Endothelial cell (in vitro differentiated cells): ENCODE measurements at regions not wholly inside any gene's neighbourhood (a gene's known extent, or its start where the extent isn't known, plus 50 kb on each side); places are given as distances from the start of the nearest gene placed in this dataset.

Experiments
- DNase-seq: peaks from one replicate; pipeline ENCODE4 v3.0.0; 2021; ENCODE audit warnings: low spot score
- H3K27ac Mint-ChIP-seq: one replicate; pipeline ENCODE4 v1.8.0; 2021; ENCODE audit warnings: mixed read lengths, inconsistent platforms; ENCODE audit not compliant: unreplicated experiment
- H3K27me3 Mint-ChIP-seq: one replicate; pipeline ENCODE4 v1.8.0; 2021; ENCODE audit warnings: mild to moderate bottlenecking, moderate library complexity, mixed read lengths, inconsistent platforms; ENCODE audit not compliant: unreplicated experiment
- H3K36me3 Mint-ChIP-seq: one replicate; pipeline ENCODE4 v1.8.0; 2021; ENCODE audit warnings: mild to moderate bottlenecking, low read depth, mixed read lengths, inconsistent platforms; ENCODE audit not compliant: unreplicated experiment
- H3K4me1 Mint-ChIP-seq: one replicate; pipeline ENCODE4 v1.8.0; 2021; ENCODE audit warnings: mild to moderate bottlenecking, mixed read lengths, inconsistent platforms; ENCODE audit not compliant: unreplicated experiment
- H3K4me3 Mint-ChIP-seq: one replicate; pipeline ENCODE4 v1.8.0; 2021; ENCODE audit warnings: mild to moderate bottlenecking, mixed read lengths, inconsistent platforms; ENCODE audit not compliant: unreplicated experiment
- H3K9me3 Mint-ChIP-seq: one replicate; pipeline ENCODE4 v1.8.0; 2021; ENCODE audit warnings: mixed read lengths, inconsistent platforms; ENCODE audit not compliant: unreplicated experiment
- CTCF ChIP-seq: fragments of 200-600 bp; sonication (generic); IDR thresholded peaks from one replicate; pipeline ENCODE4 v1.5.0; 2021; ENCODE audit warnings: antibody characterized with exemption; ENCODE audit not compliant: unreplicated experiment

- peaks cover 6% of the 10 kb centered on the region for H3K27me3 Mint-ChIP-seq
- H3K4me1 Mint-ChIP-seq, result peaks cover 26% of the 10 kb centered on the region
- DNase-seq, result no peak
- no peak for TF ChIP-seq CTCF
- H3K27ac Mint-ChIP-seq, result no peak overlapping the region
- no peaks in the 10 kb centered on the region for H3K36me3 Mint-ChIP-seq
- H3K4me3 Mint-ChIP-seq, result no peak overlapping the region
- no peaks in the 10 kb centered on the region for H3K9me3 Mint-ChIP-seq
Observed at GRCh38 chr11:134483291-134483690, 71.2 kb upstream of the B3GAT1 start.

GRCh38 chr11:134482865-134483264 is 70.8 kb upstream of the B3GAT1 start:
- no peaks in the 10 kb centered on the region for H3K36me3 Mint-ChIP-seq
- peaks cover 6% of the 10 kb centered on the region for H3K27me3 Mint-ChIP-seq
- no peak overlapping the region for H3K4me3 Mint-ChIP-seq
- H3K4me1 Mint-ChIP-seq, result peaks cover 26% of the 10 kb centered on the region
- TF ChIP-seq CTCF, result no peak
- H3K9me3 Mint-ChIP-seq, result no peaks in the 10 kb centered on the region
- no peak overlapping the region for H3K27ac Mint-ChIP-seq
- no peak for DNase-seq

GRCh38 chr11:134481933-134482527 is 70.0 kb upstream of the B3GAT1 start:
- peaks cover 6% of the 10 kb centered on the region for H3K27me3 Mint-ChIP-seq
- no peak for TF ChIP-seq CTCF
- H3K4me1 Mint-ChIP-seq, result peaks cover 26% of the 10 kb centered on the region
- H3K4me3 Mint-ChIP-seq, result no peak overlapping the region
- no peaks in the 10 kb centered on the region for H3K9me3 Mint-ChIP-seq
- H3K27ac Mint-ChIP-seq, result no peak overlapping the region
- no peaks in the 10 kb centered on the region for H3K36me3 Mint-ChIP-seq
- DNase-seq, result no peak

GRCh38 chr11:134481135-134481534 is 69.1 kb upstream of the B3GAT1 start:
- H3K27me3 Mint-ChIP-seq, result peaks cover 6% of the 10 kb centered on the region

More at GRCh38 chr11:134481135-134481534, 69.1 kb upstream of the B3GAT1 start:
- no peak for TF ChIP-seq CTCF
- H3K27ac Mint-ChIP-seq, result no peak overlapping the region
- no peak for DNase-seq
- H3K4me3 Mint-ChIP-seq, result no peak overlapping the region
- H3K9me3 Mint-ChIP-seq, result no peaks in the 10 kb centered on the region
- peaks cover 30% of the 10 kb centered on the region for H3K4me1 Mint-ChIP-seq
- no peaks in the 10 kb centered on the region for H3K36me3 Mint-ChIP-seq
